Psoas muscle (tissue), 7 donors: ENCODE measurements at regions not wholly inside any gene's neighbourhood (a gene's known extent, or its start where the extent isn't known, plus 50 kb on each side); places are given as distances from the start of the nearest gene placed in this dataset.

Experiments used
- ATAC-seq, 4 donors: fragments of 200-7000 bp; cut with Tn5 transposase; one replicate each; pipeline ENCODE4 v1.9.1; 2020; ENCODE audit warnings: moderate library complexity in 3 of 4, mild to moderate bottlenecking in 2 of 4
- DNase-seq, 2 donors: peaks; one replicate each; pipeline ENCODE4 v3.0.0-alpha.2; 2020
- H3K27ac ChIP-seq: fragments of 200-600 bp; one replicate; pipeline ENCODE4 v1.8.0; 2022
- H3K27me3 ChIP-seq, 3 donors: fragments of 200-600 bp in 1 of 3; one replicate each; pipeline versions ENCODE4 v1.6.1 to v1.8.0; 2013 to 2022; ENCODE audit warnings: low read length in 2 of 3, mild to moderate bottlenecking in 2 of 3, moderate library complexity in 1 of 3; ENCODE audit not compliant: insufficient read depth in 3 of 3
- H3K36me3 ChIP-seq, 2 donors: fragments of 200-600 bp in 1 of 2; one replicate each; pipeline versions ENCODE4 v1.6.1 to v1.8.0; 2013 to 2022; ENCODE audit warnings: low read depth in 1 of 2, mild to moderate bottlenecking in 1 of 2, moderate library complexity in 1 of 2; ENCODE audit not compliant: insufficient read depth in 1 of 2
- H3K4me1 ChIP-seq: fragments of 200-600 bp; one replicate; pipeline ENCODE4 v1.8.0; 2022
- H3K4me3 ChIP-seq: fragments of 200-600 bp; one replicate; pipeline ENCODE4 v1.8.0; 2022; ENCODE audit warnings: mild to moderate bottlenecking
- H3K9me3 ChIP-seq: fragments of 200-600 bp; one replicate; pipeline ENCODE4 v1.8.0; 2022
- CTCF ChIP-seq: fragments of 200-600 bp; IDR thresholded peaks from one replicate; pipeline ENCODE4 v1.8.0; 2022; ENCODE audit warnings: antibody characterized with exemption
- WGBS, 3 donors: extraction: QIAGEN DNeasy Blood & Tissue Kit; methylation state at CpG; one replicate each; pipeline versions ENCODE4 v1.1.6 to v1.1.7; 2013; 5-methylcytosine and 5-hydroxymethylcytosine counted together
- intact Hi-C, 2 donors: fragments of 100-400 bp; cut with DNase I; formaldehyde crosslinking; loops; one replicate each; pipeline versions ENCODE4 v1.11.0 to v1.14.2; 2022
- donor health status: healthy with polysubstance abuse.
- donor health status: DM: no; HTN: no; CAD: no; lungs with moderate emphysema.
- donor health status: Bipolar disorder and iron deficiency.
- donor health status: healthy.
- donor health status: DM: yes; HTN: yes; CAD: no.
- donor health status: DM: no; HTN: no; CAD: no.
- donor health status: DM: yes; HTN: yes; CAD: no.

GRCh38 chr12:71303199-71303598 lies 136.4 kb upstream of the LGR5 start:
- Histone ChIP-seq H3K4me3 (no peak overlapping the region), H3K36me3 (no peaks in the 10 kb centered on the region), H3K9me3 (no peaks in the 10 kb centered on the region), H3K27me3 (no peaks in the 10 kb centered on the region), H3K4me1 (no peaks in the 10 kb centered on the region), H3K27ac (no peak overlapping the region)
- intact Hi-C loops: no loop called here
- no peak for DNase-seq
- ATAC-seq: no peak
- TF ChIP-seq CTCF: no peak

GRCh38 chr12:71300772-71301675 lies 138.6 kb upstream of the LGR5 start:
- 95 to 96% (median 96%) methylated on average over 4 of the region's 4 CpGs for WGBS, 3 donors
- DNase-seq: no peak

GRCh38 chr12:71299541-71300376 lies 139.8 kb upstream of the LGR5 start:
- Histone ChIP-seq H3K4me3 (no peak overlapping the region), H3K4me1 (no peaks in the 10 kb centered on the region), H3K27ac (no peak overlapping the region), H3K36me3 (no peaks in the 10 kb centered on the region), H3K9me3 (no peaks in the 10 kb centered on the region), H3K27me3 (no peaks in the 10 kb centered on the region)
- ATAC-seq (no peak), DNase-seq (no peak)
- TF ChIP-seq CTCF: no peak
- 43 to 57% (median 50%) methylated on average over 6 of the region's 6 CpGs for WGBS, 3 donors
- intact Hi-C loops: no loop called here

More at GRCh38 chr12:71300772-71301675, 138.6 kb upstream of the LGR5 start:
- ATAC-seq: no peak
- H3K4me1 ChIP-seq: no peaks in the 10 kb centered on the region
- H3K36me3 ChIP-seq: no peaks in the 10 kb centered on the region
- no peak for TF ChIP-seq CTCF
- H3K27me3 ChIP-seq: no peaks in the 10 kb centered on the region
- H3K27ac ChIP-seq: no peak overlapping the region
- no peak overlapping the region for H3K4me3 ChIP-seq
- no peaks in the 10 kb centered on the region for H3K9me3 ChIP-seq
- intact Hi-C loops: no loop called here

GRCh38 chr12:71297930-71298329 lies 140.1 kb upstream of the TSPAN8 start:
- no peaks in the 10 kb centered on the region for H3K9me3 ChIP-seq
- no peaks in the 10 kb centered on the region for H3K4me1 ChIP-seq
- H3K27ac ChIP-seq: no peak overlapping the region
- no peak for ATAC-seq
- intact Hi-C loops: no loop called here
- H3K4me3 ChIP-seq: no peak overlapping the region
- TF ChIP-seq CTCF: no peak
- no peak for DNase-seq
- no peaks in the 10 kb centered on the region for H3K36me3 ChIP-seq
- H3K27me3 ChIP-seq: no peaks in the 10 kb centered on the region
